Activated CD4-positive, alpha-beta T cell treated with anti-CD3 and anti-CD28 coated beads, Interleukin-2, Interleukin-4, amounts not matched to agents 100 ng/mL and 50 ng/mL, durations not matched to agents 16 hours and 8 hours (primary cell): ENCODE measurements at regions not wholly inside any gene's neighbourhood (a gene's known extent, or its start where the extent isn't known, plus 50 kb on each side); places are given as distances from the start of the nearest gene placed in this dataset.

ENCODE experiments used
- DNase-seq: peaks from one replicate; pipeline ENCODE4 v3.0.0-alpha.2; 2020; ENCODE audit warnings: low spot score

GRCh38 chr12:39047539-39048262 is 142.3 kb upstream of the CPNE8 start:
- no peak for DNase-seq

- no peak for DNase-seq
Measured at GRCh38 chr12:39044754-39045153, 139.4 kb upstream of the CPNE8 start.

GRCh38 chr12:39043424-39043822 is 138.0 kb upstream of the CPNE8 start:
- no peak for DNase-seq

DNA sequence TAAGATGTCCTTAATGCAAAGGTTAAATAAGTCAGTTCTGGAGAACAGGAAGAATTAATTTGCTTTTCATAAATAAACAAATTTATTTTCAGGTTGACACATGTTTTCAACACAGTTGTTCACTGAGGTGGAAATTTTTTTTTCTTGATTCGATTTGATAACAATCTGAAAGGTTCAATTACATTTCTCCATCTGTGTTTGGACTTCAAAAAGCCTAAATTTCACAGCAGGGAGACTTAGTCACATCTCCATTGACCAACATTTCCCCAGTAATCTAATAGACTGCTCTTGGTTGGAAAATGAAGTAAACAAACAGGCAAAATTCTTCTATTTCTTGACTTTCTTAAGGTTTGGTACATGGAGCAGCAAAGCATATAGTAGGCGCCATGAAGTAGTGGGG is 134.9 kb upstream of the CPNE8 start:
- no peak for DNase-seq

DNA sequence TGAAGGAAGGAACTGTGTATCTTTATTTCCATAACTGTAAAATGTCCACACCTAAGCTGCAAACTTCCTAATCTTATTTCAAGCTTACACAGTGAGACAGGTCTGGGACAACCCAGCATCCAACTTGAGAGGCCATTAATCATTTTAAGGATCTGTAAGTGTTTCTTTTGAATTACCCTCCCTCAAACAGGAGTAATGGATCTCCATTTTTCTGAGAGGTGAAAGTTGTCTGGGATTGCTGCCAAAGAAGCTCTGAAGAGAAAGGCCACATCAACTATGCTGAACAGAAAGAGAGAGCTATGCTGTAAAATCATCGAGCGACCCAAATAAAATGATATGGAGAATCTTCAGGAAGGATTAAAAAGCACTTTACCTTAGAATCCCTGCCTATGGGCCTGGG is 131.7 kb upstream of the CPNE8 start:
- no peak for DNase-seq

DNA sequence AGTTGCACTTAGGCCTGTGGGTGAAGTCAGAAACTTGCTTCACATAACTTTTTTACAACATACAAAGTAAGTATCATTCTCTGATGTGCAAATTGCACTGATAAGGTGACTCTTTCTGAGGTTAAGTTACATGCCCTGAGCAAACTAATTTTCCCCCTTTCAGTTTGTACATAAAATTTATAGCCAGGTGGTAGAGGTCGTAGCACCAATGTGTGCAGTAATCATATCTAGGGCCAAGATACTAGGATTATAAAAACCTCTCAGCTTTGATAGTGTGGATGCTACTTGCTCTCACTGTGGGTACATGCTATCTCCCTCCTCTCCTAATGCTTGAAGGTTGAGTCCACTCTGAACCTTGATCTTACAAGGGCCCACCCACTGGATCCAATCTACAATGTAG is 130.7 kb upstream of the CPNE8 start:
- DNase-seq = no peak

GRCh38 chr12:39033782-39034181 is 128.4 kb upstream of the CPNE8 start:
- DNase-seq = no peak

DNA sequence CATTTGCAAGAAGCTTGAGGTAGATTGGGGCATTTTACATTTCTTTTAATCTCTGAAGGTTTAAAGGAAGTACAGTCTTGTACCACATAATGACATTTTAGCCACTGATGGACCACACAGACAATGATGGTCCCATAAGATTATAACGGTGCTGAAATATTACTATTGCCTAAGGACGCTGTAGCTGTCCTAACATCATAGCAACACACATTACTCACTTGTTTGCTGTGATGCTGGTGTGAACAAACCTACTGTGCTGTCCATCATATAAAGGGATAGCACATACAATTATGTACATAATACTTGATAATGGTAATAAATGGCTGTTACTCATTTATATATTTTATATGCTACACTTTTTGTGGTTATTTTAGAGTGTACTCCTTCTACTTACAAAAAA is 127.1 kb upstream of the CPNE8 start:
- no peak for DNase-seq

DNA sequence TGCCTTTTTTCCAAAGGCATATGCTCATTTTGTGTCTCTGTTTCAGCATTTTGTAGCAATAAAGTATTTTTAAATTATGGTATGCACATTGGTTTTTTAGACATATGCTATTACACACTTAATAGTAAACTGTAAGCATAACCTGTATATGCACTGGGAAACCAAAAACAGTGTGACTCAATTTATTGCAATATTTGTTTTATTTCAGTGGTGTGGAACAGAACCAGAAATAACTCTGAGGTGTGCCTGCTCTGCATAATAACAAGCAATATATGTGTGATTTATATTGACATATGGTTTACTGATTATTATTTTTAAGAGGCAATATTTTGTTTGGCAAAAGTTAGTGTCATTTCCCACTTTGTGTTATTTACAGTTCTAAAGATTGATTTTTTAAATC is 126.6 kb upstream of the CPNE8 start:
- no peak for DNase-seq

DNA sequence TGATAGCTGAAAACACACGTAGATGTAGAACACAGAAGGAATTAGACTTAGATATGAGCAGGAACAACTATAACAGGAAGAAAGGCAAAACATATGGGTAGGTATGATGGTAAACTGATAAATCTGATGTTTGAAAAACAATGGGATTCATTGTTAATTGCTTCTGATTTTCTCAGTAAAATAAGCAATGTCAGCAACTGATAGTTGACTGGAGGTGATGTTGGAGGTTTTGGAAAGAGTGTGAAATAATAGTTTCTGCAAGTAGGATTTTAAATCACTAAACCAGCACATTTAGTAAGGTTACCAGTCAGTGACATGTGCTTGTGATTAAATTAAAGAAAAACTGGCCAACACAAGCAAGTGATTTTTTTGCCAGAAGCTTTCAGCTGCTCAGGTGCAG is 123.0 kb upstream of the CPNE8 start:
- no peak for DNase-seq

GRCh38 chr12:39012870-39013269 is 107.5 kb upstream of the CPNE8 start:
- DNase-seq = no peak

- DNase-seq = no peak
Measured at GRCh38 chr12:39011166-39011565, 105.8 kb upstream of the CPNE8 start.

GRCh38 chr12:39010406-39010805 is 105.0 kb upstream of the CPNE8 start:
- DNase-seq = no peak

GRCh38 chr12:39007619-39008018 is 102.2 kb upstream of the CPNE8 start:
- no peak for DNase-seq

GRCh38 chr12:39006286-39006685 is 100.9 kb upstream of the CPNE8 start:
- DNase-seq = no peak

DNA sequence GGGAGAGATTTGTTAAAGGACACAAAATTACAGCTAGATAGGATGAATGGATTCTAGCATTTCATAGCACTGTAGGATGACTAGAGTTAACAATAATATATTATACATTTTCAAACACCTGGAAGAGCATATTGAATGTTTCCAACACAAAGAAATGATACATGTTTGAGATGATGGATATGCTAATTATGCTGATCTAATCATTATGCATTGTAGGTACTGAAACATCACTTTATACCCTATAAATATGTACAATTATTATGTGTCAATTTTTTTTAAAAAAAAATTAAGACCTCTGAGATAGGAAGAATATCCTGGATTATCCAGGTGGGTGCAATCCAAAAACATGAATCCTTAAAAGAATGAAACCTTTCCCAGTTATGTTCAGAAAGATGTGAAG is 100.3 kb upstream of the CPNE8 start:
- DNase-seq = no peak

GRCh38 chr12:39003541-39004155 is 98.3 kb upstream of the CPNE8 start:
- no peak for DNase-seq

DNA sequence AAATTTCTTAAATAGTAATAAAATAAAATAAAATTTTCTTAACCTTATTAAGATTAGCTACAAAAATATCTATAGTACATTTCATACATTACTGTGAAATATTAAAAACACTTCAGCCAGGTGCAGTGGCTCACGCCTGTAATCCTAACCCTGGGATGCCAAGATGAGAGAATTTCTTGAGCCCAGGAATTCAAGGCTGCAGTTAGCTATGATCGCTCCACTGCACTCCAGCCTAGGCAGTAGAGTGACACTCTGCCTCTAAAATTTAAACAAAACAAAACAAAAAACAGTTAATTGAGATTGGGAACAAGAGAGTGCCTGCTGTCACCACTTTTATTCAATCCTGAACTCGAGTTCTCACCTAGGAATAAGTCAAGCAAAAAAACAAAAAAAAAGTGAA is 95.0 kb upstream of the CPNE8 start:
- no peak for DNase-seq

- no peak for DNase-seq
Measured at GRCh38 chr12:38998887-38999482, 93.6 kb upstream of the CPNE8 start.

GRCh38 chr12:38995249-38995648 is 89.9 kb upstream of the CPNE8 start:
- no peak for DNase-seq

DNA sequence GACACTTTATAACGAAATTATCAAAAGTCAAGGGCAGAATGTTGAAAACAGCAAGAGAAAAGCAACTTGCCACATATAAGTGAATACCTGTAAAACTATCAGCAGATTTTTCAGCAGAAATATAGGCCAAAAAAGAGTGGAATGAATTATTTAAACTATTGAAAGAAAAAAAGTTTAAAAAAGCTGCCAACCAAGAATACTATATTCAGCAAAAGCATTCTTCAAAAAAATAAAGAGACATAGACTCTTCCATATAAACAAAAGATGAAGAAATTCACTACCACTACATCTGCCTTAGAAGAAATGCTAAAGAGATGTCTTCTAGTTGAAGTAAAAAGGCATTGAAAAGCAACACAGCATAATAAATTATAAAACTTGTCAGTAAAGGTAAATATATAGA is 80.6 kb upstream of the CPNE8 start:
- no peak for DNase-seq

- DNase-seq = no peak
Measured at GRCh38 chr12:38984388-38984787, 79.0 kb upstream of the CPNE8 start.

- DNase-seq = no peak
Measured at GRCh38 chr12:38983117-38983571, 77.8 kb upstream of the CPNE8 start.

GRCh38 chr12:38977132-38977531 is 71.7 kb upstream of the CPNE8 start:
- DNase-seq = no peak
